Panc1 (cell line): ENCODE measurements at regions not wholly inside any gene's neighbourhood (a gene's known extent, or its start where the extent isn't known, plus 50 kb on each side); places are given as distances from the start of the nearest gene placed in this dataset.

ENCODE experiments used
- ATAC-seq: fragments of 200-7000 bp; cut with Tn5 transposase; 2 replicates; pipeline ENCODE4 v1.9.1; 2020; ENCODE audit warnings: mild to moderate bottlenecking, moderate library complexity
- BruUV-seq: library from RNA; stranded (reverse); fragments of 400-500 nt; replicated peaks from 2 replicates; lab custom pipeline; 2021; lab: Mats Ljungman, UMichigan
- CTCF ChIA-PET: fragments of 300-600 bp; sonication (Branson Sonifier 250); formaldehyde crosslinking; loops from one replicate; lab custom pipeline; 2022; ENCODE audit warnings: antibody characterized with exemption; lab: Charles Lee
- POLR2A ChIA-PET: fragments of 300-600 bp; sonication (Branson Sonifier 250); formaldehyde crosslinking; loops from one replicate; lab custom pipeline; 2022; ENCODE audit warnings: antibody characterized with exemption; lab: Charles Lee
- DNase-seq: peaks from one replicate; pipeline ENCODE4 v3.0.0-alpha.2; 2010; ENCODE audit warnings: low read depth, low spot score
- H3K27ac ChIP-seq: 2 replicates; pipeline ENCODE4 v1.5.1; 2011; ENCODE audit warnings: mild to moderate bottlenecking, low read length, inconsistent platforms
- H3K27me3 ChIP-seq: fragments of 200-500 bp; sonication (Bioruptor generic); 2 replicates; pipeline ENCODE4 v1.6.0; 2014; ENCODE audit warnings: low read length, inconsistent platforms; ENCODE audit not compliant: control insufficient read depth, insufficient read depth
- H3K36me3 ChIP-seq: fragments of 200-500 bp; sonication (Bioruptor generic); 2 replicates; pipeline ENCODE4 v1.5.1; 2014; ENCODE audit warnings: inconsistent platforms, mild to moderate bottlenecking, low read length, moderate library complexity; ENCODE audit not compliant: control insufficient read depth, insufficient read depth
- H3K4me1 ChIP-seq: 2 replicates; pipeline ENCODE4 v1.5.1; 2011; ENCODE audit warnings: inconsistent platforms, mild to moderate bottlenecking, low read length, moderate library complexity; ENCODE audit not compliant: control insufficient read depth, insufficient read depth
- H3K4me3 ChIP-seq, 2 experiments: 2 replicates each; pipeline ENCODE4 v1.5.1; 2011 to 2012; ENCODE audit warnings: low read depth in 2 of 2, low read length in 2 of 2, mild to moderate bottlenecking in 2 of 2, inconsistent platforms in 1 of 2, moderate library complexity in 1 of 2
- H3K9me3 ChIP-seq: fragments of 200-500 bp; sonication (Bioruptor generic); 2 replicates; pipeline ENCODE4 v1.5.1; 2014; ENCODE audit warnings: low read depth, mild to moderate bottlenecking, inconsistent platforms, low read length, moderate library complexity; ENCODE audit not compliant: control insufficient read depth, insufficient read depth
- CTCF ChIP-seq: fragments of 450-650 bp; IDR thresholded peaks from 2 replicates; pipeline ENCODE4 v1.5.1; 2017; ENCODE audit warnings: mild to moderate bottlenecking
- POLR2AphosphoS5 ChIP-seq: IDR thresholded peaks from 2 replicates; pipeline ENCODE4 v1.6.1; 2012; ENCODE audit warnings: mild to moderate bottlenecking, low read depth, low read length, moderate library complexity
- SIN3A ChIP-seq: IDR thresholded peaks from 2 replicates; pipeline ENCODE4 v1.6.1; 2012; ENCODE audit warnings: low read depth, mild to moderate bottlenecking, low read length, moderate library complexity, borderline replicate concordance; ENCODE audit not compliant: insufficient read depth
- TCF7L2 ChIP-seq: IDR thresholded peaks from 2 replicates; pipeline ENCODE4 v1.6.1; 2011; ENCODE audit warnings: mild to moderate bottlenecking, low read depth, low read length, inconsistent platforms
- in situ Hi-C: cut with HindIII; loops from 2 replicates; pipeline ENCODE4 v1.10.0; 2016; ENCODE audit warnings: low sequenced_read_pairs, low pct_unique_long_range_greater_than_20kb
- intact Hi-C: fragments of 100-400 bp; cut with micrococcal nuclease; formaldehyde crosslinking; loops from one replicate; pipeline ENCODE4 v1.10.0; 2022; ENCODE audit not compliant: unreplicated experiment
- TF ChIP-seq, protein P1 (sequence below), 2 experiments: IDR thresholded peaks; 2 replicates each; pipeline ENCODE4 v1.6.1; 2011 to 2012; ENCODE audit warnings: low read depth in 2 of 2, control low read depth in 1 of 2, low read length in 1 of 2, mild to moderate bottlenecking in 1 of 2, moderate library complexity in 1 of 2; ENCODE audit not compliant: insufficient read depth in 1 of 2

DNA sequence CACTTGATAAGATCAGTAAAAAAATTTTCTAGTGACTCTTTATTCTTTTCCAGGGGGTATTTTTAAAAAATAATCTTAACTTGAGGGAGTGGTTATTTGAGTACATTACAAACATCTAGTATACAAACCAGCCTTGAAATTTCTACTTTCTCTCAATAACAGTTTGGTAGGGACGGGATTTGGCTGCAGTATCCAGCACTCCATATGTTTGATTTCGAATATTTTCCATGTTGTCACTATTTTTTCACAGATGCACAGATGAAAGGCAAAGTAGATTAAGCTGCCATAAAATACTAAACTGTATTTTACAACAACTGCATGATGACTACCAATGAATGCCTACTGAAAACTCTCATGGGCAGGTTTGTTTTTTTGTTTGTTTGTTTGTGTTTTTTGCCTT lies 225.0 kb downstream of the COX7B2 start:
- ATAC-seq (no peak), DNase-seq (no peak)
- CTCF ChIA-PET, result no interaction called here

DNA sequence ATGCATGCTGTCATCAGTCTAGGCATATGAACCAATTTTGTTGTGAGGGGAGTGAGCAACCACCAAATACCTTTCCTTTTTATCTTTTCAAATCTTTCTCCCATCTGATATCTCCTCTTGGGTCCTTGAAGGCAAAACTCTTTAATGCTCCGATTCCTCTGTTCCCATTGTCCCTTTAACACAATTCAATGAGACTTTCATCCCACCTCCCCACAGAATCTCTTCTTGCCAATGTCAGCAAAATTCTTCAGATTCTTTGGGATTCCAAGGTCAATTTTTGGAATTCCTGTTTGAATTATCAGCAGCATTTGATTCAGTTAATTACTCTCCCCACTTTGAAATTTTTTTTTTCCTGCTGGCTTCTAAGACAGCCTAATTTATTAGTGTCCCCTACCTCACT lies 232.7 kb downstream of the COX7B2 start:
- no peak overlapping the region for H3K4me3 ChIP-seq
- H3K4me1 ChIP-seq, result no peaks in the 10 kb centered on the region
- DNase-seq (no peak), ATAC-seq (no peak)
- no peak for TF ChIP-seq POLR2AphosphoS5
- TF ChIP-seq SIN3A, result no peak
- TF ChIP-seq TCF7L2, result no peak
- TF ChIP-seq, protein P1, sequence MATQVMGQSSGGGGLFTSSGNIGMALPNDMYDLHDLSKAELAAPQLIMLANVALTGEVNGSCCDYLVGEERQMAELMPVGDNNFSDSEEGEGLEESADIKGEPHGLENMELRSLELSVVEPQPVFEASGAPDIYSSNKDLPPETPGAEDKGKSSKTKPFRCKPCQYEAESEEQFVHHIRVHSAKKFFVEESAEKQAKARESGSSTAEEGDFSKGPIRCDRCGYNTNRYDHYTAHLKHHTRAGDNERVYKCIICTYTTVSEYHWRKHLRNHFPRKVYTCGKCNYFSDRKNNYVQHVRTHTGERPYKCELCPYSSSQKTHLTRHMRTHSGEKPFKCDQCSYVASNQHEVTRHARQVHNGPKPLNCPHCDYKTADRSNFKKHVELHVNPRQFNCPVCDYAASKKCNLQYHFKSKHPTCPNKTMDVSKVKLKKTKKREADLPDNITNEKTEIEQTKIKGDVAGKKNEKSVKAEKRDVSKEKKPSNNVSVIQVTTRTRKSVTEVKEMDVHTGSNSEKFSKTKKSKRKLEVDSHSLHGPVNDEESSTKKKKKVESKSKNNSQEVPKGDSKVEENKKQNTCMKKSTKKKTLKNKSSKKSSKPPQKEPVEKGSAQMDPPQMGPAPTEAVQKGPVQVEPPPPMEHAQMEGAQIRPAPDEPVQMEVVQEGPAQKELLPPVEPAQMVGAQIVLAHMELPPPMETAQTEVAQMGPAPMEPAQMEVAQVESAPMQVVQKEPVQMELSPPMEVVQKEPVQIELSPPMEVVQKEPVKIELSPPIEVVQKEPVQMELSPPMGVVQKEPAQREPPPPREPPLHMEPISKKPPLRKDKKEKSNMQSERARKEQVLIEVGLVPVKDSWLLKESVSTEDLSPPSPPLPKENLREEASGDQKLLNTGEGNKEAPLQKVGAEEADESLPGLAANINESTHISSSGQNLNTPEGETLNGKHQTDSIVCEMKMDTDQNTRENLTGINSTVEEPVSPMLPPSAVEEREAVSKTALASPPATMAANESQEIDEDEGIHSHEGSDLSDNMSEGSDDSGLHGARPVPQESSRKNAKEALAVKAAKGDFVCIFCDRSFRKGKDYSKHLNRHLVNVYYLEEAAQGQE (IDR thresholded peaks at IDR 0.05; ENCODE audit: insufficient read depth in 1 of 2, low read depth in 2 of 2, low read length in 1 of 2), result no peak
- TF ChIP-seq CTCF, result no peak
- no peaks in the 10 kb centered on the region for H3K36me3 ChIP-seq
- H3K9me3 ChIP-seq, result no peaks in the 10 kb centered on the region
- intact Hi-C loops, result no loop called here
- no peaks in the 10 kb centered on the region for H3K27me3 ChIP-seq
- in situ Hi-C loops, result no loop called here
- H3K27ac ChIP-seq, result no peak overlapping the region
- BruUV-seq, result no TSS peak
- CTCF ChIA-PET, result no interaction called here
- POLR2A ChIA-PET, result no interaction called here

More for the DNA sequence above, 225.0 kb downstream of the COX7B2 start:
- no TSS peak for BruUV-seq
- TF ChIP-seq CTCF, result no peak
- TF ChIP-seq TCF7L2, result no peak
- TF ChIP-seq SIN3A, result no peak
- TF ChIP-seq POLR2AphosphoS5, result no peak
- TF ChIP-seq, protein P1 (IDR thresholded peaks at IDR 0.05; ENCODE audit: insufficient read depth in 1 of 2, low read depth in 2 of 2, low read length in 1 of 2), result no peak
- no peaks in the 10 kb centered on the region for H3K36me3 ChIP-seq
- H3K27me3 ChIP-seq, result no peaks in the 10 kb centered on the region
- no peak overlapping the region for H3K4me3 ChIP-seq
- POLR2A ChIA-PET, result no interaction called here
- intact Hi-C loops, result no loop called here
- no peaks in the 10 kb centered on the region for H3K4me1 ChIP-seq
- no peak overlapping the region for H3K27ac ChIP-seq
- H3K9me3 ChIP-seq, result no peaks in the 10 kb centered on the region
- in situ Hi-C loops, result no loop called here
